ENCODE measurements at regions not wholly inside any gene's neighbourhood (a gene's known extent, or its start where the extent isn't known, plus 50 kb on each side); places are given as distances from the start of the nearest gene placed in this dataset.

DNA sequence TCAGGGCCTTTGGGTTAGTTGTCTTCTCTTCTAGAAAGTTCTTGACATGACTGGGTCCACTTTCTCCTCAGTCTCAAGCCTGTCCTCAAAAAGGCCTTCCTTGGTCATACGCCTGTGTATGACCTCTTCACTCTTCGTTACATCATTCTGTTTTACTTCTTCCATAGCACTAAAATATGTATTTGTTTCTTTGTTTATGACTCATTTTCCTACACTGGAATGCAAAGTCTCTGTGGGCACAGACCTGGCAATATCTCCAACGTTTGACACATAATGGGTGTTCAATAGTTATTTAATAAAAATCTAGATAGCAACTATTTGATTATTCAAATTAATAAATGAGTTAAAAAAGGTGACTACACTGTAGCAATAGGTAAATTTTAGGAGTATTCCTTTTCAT, 85.1 kb downstream of the YIPF5 start:
- POLR2A ChIA-PET (ENCODE audit: low non-redundant PET) = no interaction called here
- TF ChIP-seq, protein P1, sequence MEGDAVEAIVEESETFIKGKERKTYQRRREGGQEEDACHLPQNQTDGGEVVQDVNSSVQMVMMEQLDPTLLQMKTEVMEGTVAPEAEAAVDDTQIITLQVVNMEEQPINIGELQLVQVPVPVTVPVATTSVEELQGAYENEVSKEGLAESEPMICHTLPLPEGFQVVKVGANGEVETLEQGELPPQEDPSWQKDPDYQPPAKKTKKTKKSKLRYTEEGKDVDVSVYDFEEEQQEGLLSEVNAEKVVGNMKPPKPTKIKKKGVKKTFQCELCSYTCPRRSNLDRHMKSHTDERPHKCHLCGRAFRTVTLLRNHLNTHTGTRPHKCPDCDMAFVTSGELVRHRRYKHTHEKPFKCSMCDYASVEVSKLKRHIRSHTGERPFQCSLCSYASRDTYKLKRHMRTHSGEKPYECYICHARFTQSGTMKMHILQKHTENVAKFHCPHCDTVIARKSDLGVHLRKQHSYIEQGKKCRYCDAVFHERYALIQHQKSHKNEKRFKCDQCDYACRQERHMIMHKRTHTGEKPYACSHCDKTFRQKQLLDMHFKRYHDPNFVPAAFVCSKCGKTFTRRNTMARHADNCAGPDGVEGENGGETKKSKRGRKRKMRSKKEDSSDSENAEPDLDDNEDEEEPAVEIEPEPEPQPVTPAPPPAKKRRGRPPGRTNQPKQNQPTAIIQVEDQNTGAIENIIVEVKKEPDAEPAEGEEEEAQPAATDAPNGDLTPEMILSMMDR (conservative IDR thresholded peaks at IDR 0.05; ENCODE audit: low read depth) = no peak
- peak; percentile 23 for DNase-seq (ENCODE audit: low spot score)
- H3K27ac ChIP-seq = no peak overlapping the region
- CTCF ChIA-PET = interaction anchor here (0.6 kb wide), 1 partner anchor 90 kb away, joined by 3 read pairs; no protein-coding TSS in a partner anchor

DNA sequence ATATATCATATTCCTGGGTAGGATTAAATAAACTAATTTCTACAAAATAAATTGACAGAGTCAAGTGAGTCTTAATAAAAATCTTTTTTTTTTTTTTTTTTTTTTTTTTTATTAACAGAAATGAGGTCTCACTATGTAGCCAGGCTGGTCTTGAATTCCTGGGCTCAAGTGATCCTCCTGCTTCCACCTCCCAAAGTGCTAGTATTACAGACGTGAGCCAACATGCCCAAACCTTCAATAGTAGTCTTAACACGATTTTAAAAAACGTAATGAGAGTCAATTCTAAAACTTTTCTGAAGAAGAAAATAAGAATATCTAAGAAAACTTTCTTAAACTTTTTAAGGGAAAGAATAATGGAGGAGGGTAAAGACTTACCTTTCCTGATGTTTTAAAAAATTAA, 84.2 kb downstream of the YIPF5 start:
- TF ChIP-seq, protein P1 (conservative IDR thresholded peaks at IDR 0.05; ENCODE audit: low read depth) = no peak
- ChIA-PET CTCF (interaction anchor here (0.7 kb wide), 1 partner anchor 980 kb away, joined by 4 read pairs; no protein-coding TSS in a partner anchor), POLR2A (ENCODE audit: low non-redundant PET) (no interaction called here)
- no peak for DNase-seq (ENCODE audit: low spot score)
- no peak overlapping the region for H3K27ac ChIP-seq

DNA sequence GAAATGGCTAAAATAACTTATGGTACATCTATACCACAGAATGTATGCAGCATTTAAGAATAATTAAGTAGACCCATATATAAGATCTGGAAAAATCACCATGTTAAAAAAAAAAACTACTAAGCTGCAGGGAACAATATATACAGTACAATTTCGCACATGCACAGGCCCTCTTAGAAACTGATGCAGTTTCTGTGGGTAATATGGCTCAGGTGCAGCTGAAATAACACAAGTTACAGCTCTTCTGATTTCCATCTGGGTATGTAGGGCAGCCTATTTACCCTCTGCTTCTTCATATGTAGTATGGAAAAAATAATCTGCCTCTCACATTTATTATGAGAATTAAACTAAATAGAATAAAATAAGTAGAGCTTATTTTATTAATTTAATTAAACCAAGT, 82.9 kb downstream of the YIPF5 start:
- CTCF ChIA-PET = interaction anchor here (0.6 to 0.7 kb wide), 3 partner anchors 10 to 1165 kb away, joined by 3 read pairs; no protein-coding TSS in a partner anchor

DNA sequence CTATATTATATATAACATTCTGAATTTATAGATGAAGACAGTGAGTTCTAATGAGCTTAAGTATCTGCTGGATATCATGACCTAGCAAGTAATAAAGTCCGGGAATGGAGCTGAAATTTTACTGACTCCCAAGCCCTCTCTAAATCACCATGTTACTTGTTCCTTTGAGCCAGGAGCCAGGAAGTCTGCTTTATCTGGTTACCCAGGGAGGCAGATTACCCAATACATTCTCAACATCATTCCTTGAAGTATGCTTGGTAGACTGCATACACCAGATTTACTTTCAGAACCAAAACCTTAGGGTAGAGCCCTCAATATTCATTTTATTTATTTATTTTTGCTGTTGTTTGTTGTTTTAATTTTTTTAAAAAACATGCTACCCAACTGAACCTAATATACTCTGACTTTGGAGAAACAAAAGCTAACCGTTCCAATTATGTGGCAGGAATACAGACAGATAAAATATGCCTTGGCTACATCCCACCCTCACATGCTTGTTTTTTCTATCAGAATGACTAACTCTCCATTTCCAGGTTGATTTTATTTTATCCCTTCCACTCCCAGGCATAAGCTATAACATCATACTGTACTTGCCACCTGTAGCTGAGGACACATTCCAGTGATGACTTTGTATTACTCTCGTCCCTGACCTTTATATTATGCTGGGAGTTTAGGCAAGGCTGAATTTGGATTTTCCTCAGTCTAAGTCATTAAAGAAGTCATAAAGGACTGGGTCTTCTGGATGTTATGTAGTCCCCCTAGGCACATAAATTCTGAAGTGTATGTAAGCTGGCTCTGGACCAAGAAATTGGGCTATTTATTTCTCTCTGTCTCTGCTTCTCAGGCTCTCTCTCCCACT, 82.0 kb downstream of the YIPF5 start:
- no peak overlapping the region for H3K27ac ChIP-seq
- no peak for DNase-seq (ENCODE audit: low spot score)
- ChIA-PET CTCF (interaction anchor here (0.6 to 0.7 kb wide), 2 partner anchors 39 to 943 kb away, joined by 3 read pairs; no protein-coding TSS in a partner anchor), POLR2A (ENCODE audit: low non-redundant PET) (no interaction called here)
- TF ChIP-seq, protein P1 (conservative IDR thresholded peaks at IDR 0.05; ENCODE audit: low read depth) = no peak

More for the DNA sequence above, 82.9 kb downstream of the YIPF5 start:
- no peak for DNase-seq (ENCODE audit: low spot score)
- TF ChIP-seq, protein P1 (conservative IDR thresholded peaks at IDR 0.05; ENCODE audit: low read depth) = no peak
- POLR2A ChIA-PET (ENCODE audit: low non-redundant PET) = no interaction called here
- no peak overlapping the region for H3K27ac ChIP-seq

DNA sequence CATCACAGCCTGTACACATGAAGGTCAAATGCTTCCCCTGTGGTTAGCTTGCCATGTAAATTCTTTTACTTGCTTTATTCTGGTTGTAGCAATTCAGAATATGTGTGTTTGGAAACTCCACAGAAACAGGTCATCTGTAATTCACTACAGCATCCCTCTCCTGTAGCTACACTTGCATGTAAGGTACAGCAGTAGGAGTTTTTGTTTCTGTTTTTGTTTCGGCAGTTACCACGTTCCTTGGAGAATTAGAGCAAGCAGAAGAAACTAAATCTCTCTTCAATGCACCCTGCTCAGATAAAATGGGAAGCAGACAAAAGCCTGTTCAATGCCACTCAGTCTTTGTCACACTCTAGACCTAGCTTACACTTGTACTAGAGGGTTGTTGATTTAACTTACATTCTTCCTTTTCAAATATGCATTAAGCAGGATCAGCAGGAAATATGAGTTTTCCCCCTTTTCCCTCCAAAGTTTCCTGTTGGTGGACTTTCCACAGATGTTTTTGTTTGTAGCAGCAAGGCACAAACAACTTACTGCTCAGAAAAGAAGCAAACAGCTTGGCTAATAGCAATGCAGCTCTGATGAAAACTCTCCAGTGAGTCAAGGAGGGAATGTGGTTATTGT, 80.9 kb downstream of the YIPF5 start:
- CTCF ChIA-PET = no interaction called here
- POLR2A ChIA-PET (ENCODE audit: low non-redundant PET) = interaction anchor here (0.6 kb wide), 1 partner anchor 22 kb away, joined by 3 read pairs; no protein-coding TSS in a partner anchor
- TF ChIP-seq, protein P1 (conservative IDR thresholded peaks at IDR 0.05; ENCODE audit: low read depth) = no peak
- no peak for DNase-seq (ENCODE audit: low spot score)
- H3K27ac ChIP-seq = no peak overlapping the region

DNA sequence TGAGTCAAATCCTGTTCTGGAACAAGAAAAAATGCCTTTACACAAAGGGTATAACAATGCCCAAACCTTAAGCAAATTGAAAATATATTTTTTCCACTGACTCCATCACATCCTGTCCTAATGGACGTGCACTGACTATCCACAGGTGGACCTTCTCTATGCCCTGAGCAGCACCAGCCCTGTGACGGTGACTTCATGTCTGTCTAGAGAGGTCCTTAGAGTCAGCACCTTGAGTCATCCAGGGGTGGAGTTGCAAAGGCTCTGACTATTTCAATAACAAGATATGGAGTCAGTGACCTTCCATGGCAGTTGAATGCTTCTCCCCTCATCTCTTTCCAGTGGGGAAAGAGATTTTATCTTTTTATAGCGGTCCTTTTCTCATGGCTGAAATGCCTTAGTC, 78.0 kb downstream of the YIPF5 start:
- ChIA-PET POLR2A (ENCODE audit: low non-redundant PET) (no interaction called here), CTCF (interaction anchor here (0.6 kb wide), 1 partner anchor 83 kb away, joined by 3 read pairs; no protein-coding TSS in a partner anchor)
- TF ChIP-seq, protein P1 (conservative IDR thresholded peaks at IDR 0.05; ENCODE audit: low read depth) = no peak
- no peak overlapping the region for H3K27ac ChIP-seq
- no peak for DNase-seq (ENCODE audit: low spot score)

Data from RWPE1 (cell line).